ENCODE measurements at regions not wholly inside any gene's neighbourhood (a gene's known extent, or its start where the extent isn't known, plus 50 kb on each side); places are given as distances from the start of the nearest gene placed in this dataset.
"Not testable (repeated sequence)": the region's sequence is repeated elsewhere in the genome, so short reads cannot be mapped to it uniquely, and the experiment has no call there.

GRCh38 chr16:29319726-29320125 is 86.8 kb downstream of the NPIPB11 start:
- no peak overlapping the region for H3K4me3 ChIP-seq (ENCODE audit: control insufficient read depth, low read depth, low read length)
- TF ChIP-seq CTCF (conservative IDR thresholded peaks at IDR 0.05; ENCODE audit: control insufficient read depth, insufficient read depth, low read depth, low read length), result no peak
- no peak for DNase-seq (ENCODE audit: low read depth)

- not testable (repeated sequence) for H3K4me3 ChIP-seq (ENCODE audit: control insufficient read depth, low read depth, low read length)
- DNase-seq (ENCODE audit: low read depth), result peak; percentile 81
Measured at GRCh38 chr16:29318561-29318968, 87.9 kb downstream of the NPIPB11 start.

GRCh38 chr16:29318037-29318436 is 88.5 kb downstream of the NPIPB11 start:
- DNase-seq (ENCODE audit: low read depth), result no peak
- TF ChIP-seq CTCF (conservative IDR thresholded peaks at IDR 0.05; ENCODE audit: control insufficient read depth, insufficient read depth, low read depth, low read length), result no peak
- H3K4me3 ChIP-seq (ENCODE audit: control insufficient read depth, low read depth, low read length), result no peak overlapping the region

- DNase-seq (ENCODE audit: low read depth), result no peak
- H3K4me3 ChIP-seq (ENCODE audit: control insufficient read depth, low read depth, low read length), result no peak overlapping the region
- TF ChIP-seq CTCF (conservative IDR thresholded peaks at IDR 0.05; ENCODE audit: control insufficient read depth, insufficient read depth, low read depth, low read length), result no peak
Measured at GRCh38 chr16:29317269-29317668, 89.2 kb downstream of the NPIPB11 start.

GRCh38 chr16:29316761-29317183 is 89.7 kb downstream of the NPIPB11 start:
- no peak for TF ChIP-seq CTCF (conservative IDR thresholded peaks at IDR 0.05; ENCODE audit: control insufficient read depth, insufficient read depth, low read depth, low read length)
- DNase-seq (ENCODE audit: low read depth), result no peak

GRCh38 chr16:29315916-29316517 is 90.5 kb downstream of the NPIPB11 start:
- no peak overlapping the region for H3K4me3 ChIP-seq (ENCODE audit: control insufficient read depth, low read depth, low read length)
- TF ChIP-seq CTCF (conservative IDR thresholded peaks at IDR 0.05; ENCODE audit: control insufficient read depth, insufficient read depth, low read depth, low read length), result no peak
- no peak for DNase-seq (ENCODE audit: low read depth)

More at GRCh38 chr16:29316761-29317183, 89.7 kb downstream of the NPIPB11 start:
- H3K4me3 ChIP-seq (ENCODE audit: control insufficient read depth, low read depth, low read length), result no peak overlapping the region

GRCh38 chr16:29315046-29315445 is 91.5 kb downstream of the NPIPB11 start:
- DNase-seq (ENCODE audit: low read depth), result peak; percentile 48
- no peak overlapping the region for H3K4me3 ChIP-seq (ENCODE audit: control insufficient read depth, low read depth, low read length)
- no peak for TF ChIP-seq CTCF (conservative IDR thresholded peaks at IDR 0.05; ENCODE audit: control insufficient read depth, insufficient read depth, low read depth, low read length)

Measured in fibroblast of mammary gland (primary cell).